Lower leg skin (tissue), 3 donors: ENCODE measurements at regions not wholly inside any gene's neighbourhood (a gene's known extent, or its start where the extent isn't known, plus 50 kb on each side); places are given as distances from the start of the nearest gene placed in this dataset.

Experiments
- POLR2A ChIP-seq, 2 donors: fragments of 450-650 bp; IDR thresholded peaks; one replicate each; pipeline ENCODE4 v1.6.1; 2016 to 2017; ENCODE audit warnings: antibody characterized with exemption in 2 of 2, mild to moderate bottlenecking in 1 of 2, moderate library complexity in 1 of 2
- TF ChIP-seq, protein P1 (sequence below), 3 donors: fragments of 450-650 bp; IDR thresholded peaks; one replicate each; pipeline ENCODE4 v1.5.1; 2016; ENCODE audit warnings: antibody characterized with exemption in 3 of 3, mild to moderate bottlenecking in 3 of 3, moderate library complexity in 2 of 3

GRCh38 chr21:9774347-9774746 lies 747.0 kb upstream of the TPTE start:
- TF ChIP-seq, protein P1, sequence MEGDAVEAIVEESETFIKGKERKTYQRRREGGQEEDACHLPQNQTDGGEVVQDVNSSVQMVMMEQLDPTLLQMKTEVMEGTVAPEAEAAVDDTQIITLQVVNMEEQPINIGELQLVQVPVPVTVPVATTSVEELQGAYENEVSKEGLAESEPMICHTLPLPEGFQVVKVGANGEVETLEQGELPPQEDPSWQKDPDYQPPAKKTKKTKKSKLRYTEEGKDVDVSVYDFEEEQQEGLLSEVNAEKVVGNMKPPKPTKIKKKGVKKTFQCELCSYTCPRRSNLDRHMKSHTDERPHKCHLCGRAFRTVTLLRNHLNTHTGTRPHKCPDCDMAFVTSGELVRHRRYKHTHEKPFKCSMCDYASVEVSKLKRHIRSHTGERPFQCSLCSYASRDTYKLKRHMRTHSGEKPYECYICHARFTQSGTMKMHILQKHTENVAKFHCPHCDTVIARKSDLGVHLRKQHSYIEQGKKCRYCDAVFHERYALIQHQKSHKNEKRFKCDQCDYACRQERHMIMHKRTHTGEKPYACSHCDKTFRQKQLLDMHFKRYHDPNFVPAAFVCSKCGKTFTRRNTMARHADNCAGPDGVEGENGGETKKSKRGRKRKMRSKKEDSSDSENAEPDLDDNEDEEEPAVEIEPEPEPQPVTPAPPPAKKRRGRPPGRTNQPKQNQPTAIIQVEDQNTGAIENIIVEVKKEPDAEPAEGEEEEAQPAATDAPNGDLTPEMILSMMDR (IDR thresholded peaks at IDR 0.05) = no peak
- TF ChIP-seq POLR2A (IDR thresholded peaks at IDR 0.05) = no peak
